ENCODE measurements at regions not wholly inside any gene's neighbourhood (a gene's known extent, or its start where the extent isn't known, plus 50 kb on each side); places are given as distances from the start of the nearest gene placed in this dataset.

- H3K36me3 ChIP-seq = no peaks in the 10 kb centered on the region
- DNase-seq (ENCODE audit: low spot score) = no peak
- H3K4me1 ChIP-seq (replicated peaks) = no peaks in the 10 kb centered on the region
- TF ChIP-seq POLR2A (IDR thresholded peaks at IDR 0.05) (no peak), CTCF (IDR thresholded peaks at IDR 0.05) (no peak), POLR2AphosphoS5 (IDR thresholded peaks at IDR 0.05) (no peak)
- no peaks in the 10 kb centered on the region for H3K9me3 ChIP-seq
- no peak overlapping the region for H3K4me3 ChIP-seq
- no peak overlapping the region for H3K27ac ChIP-seq
- no peaks in the 10 kb centered on the region for H3K27me3 ChIP-seq (replicated peaks; ENCODE audit: insufficient read depth)
- intact Hi-C loops (cut with DNase I) = no loop called here
Measured at GRCh38 chr12:41983856-41984255, 160.8 kb downstream of the GXYLT1 start.

- WGBS = 12% methylated on average over 1 of the region's 1 CpG
- H3K36me3 ChIP-seq = no peaks in the 10 kb centered on the region
- no peaks in the 10 kb centered on the region for H3K9me3 ChIP-seq
- H3K27me3 ChIP-seq (replicated peaks; ENCODE audit: insufficient read depth) = no peaks in the 10 kb centered on the region
- no peak for DNase-seq (ENCODE audit: low spot score)
- intact Hi-C loops (cut with DNase I) = no loop called here
- TF ChIP-seq POLR2A (IDR thresholded peaks at IDR 0.05) = no peak
- TF ChIP-seq POLR2AphosphoS5 (IDR thresholded peaks at IDR 0.05) = no peak
- TF ChIP-seq CTCF (IDR thresholded peaks at IDR 0.05) = no peak
- H3K4me3 ChIP-seq = no peak overlapping the region
- no peak overlapping the region for H3K27ac ChIP-seq
- no peaks in the 10 kb centered on the region for H3K4me1 ChIP-seq (replicated peaks)
Measured at GRCh38 chr12:41983394-41983793, 161.3 kb downstream of the GXYLT1 start.

GRCh38 chr12:41981758-41982157 lies 162.9 kb downstream of the GXYLT1 start:
- H3K27ac ChIP-seq = no peak overlapping the region

GRCh38 chr12:41981013-41981412 lies 163.7 kb downstream of the GXYLT1 start:
- H3K36me3 ChIP-seq = no peaks in the 10 kb centered on the region
- H3K27ac ChIP-seq = no peak overlapping the region
- TF ChIP-seq POLR2A (IDR thresholded peaks at IDR 0.05) = no peak
- no peak for TF ChIP-seq POLR2AphosphoS5 (IDR thresholded peaks at IDR 0.05)
- TF ChIP-seq CTCF (IDR thresholded peaks at IDR 0.05) = no peak
- H3K4me1 ChIP-seq (replicated peaks) = no peaks in the 10 kb centered on the region
- H3K27me3 ChIP-seq (replicated peaks; ENCODE audit: insufficient read depth) = no peaks in the 10 kb centered on the region
- WGBS = 70% methylated on average over 2 of the region's 2 CpGs
- intact Hi-C loops (cut with DNase I) = no loop called here
- no peak overlapping the region for H3K4me3 ChIP-seq
- DNase-seq (ENCODE audit: low spot score) = no peak
- H3K9me3 ChIP-seq = no peaks in the 10 kb centered on the region

More at GRCh38 chr12:41981758-41982157, 162.9 kb downstream of the GXYLT1 start:
- H3K27me3 ChIP-seq (replicated peaks; ENCODE audit: insufficient read depth) = no peaks in the 10 kb centered on the region
- WGBS = 54% methylated on average over 1 of the region's 1 CpG
- H3K4me3 ChIP-seq = no peak overlapping the region
- no peak for DNase-seq (ENCODE audit: low spot score)
- no peaks in the 10 kb centered on the region for H3K36me3 ChIP-seq
- no peaks in the 10 kb centered on the region for H3K4me1 ChIP-seq (replicated peaks)
- no peaks in the 10 kb centered on the region for H3K9me3 ChIP-seq
- TF ChIP-seq CTCF (IDR thresholded peaks at IDR 0.05) = no peak
- no peak for TF ChIP-seq POLR2A (IDR thresholded peaks at IDR 0.05)
- TF ChIP-seq POLR2AphosphoS5 (IDR thresholded peaks at IDR 0.05) = no peak
- intact Hi-C loops (cut with DNase I) = no loop called here

GRCh38 chr12:41980390-41980789 lies 164.3 kb downstream of the GXYLT1 start:
- TF ChIP-seq CTCF (IDR thresholded peaks at IDR 0.05) (no peak), POLR2AphosphoS5 (IDR thresholded peaks at IDR 0.05) (no peak), POLR2A (IDR thresholded peaks at IDR 0.05) (no peak)
- no peaks in the 10 kb centered on the region for H3K36me3 ChIP-seq
- H3K4me3 ChIP-seq = no peak overlapping the region
- WGBS = 69% methylated on average over 1 of the region's 1 CpG
- intact Hi-C loops (cut with DNase I) = no loop called here
- no peaks in the 10 kb centered on the region for H3K9me3 ChIP-seq
- H3K27ac ChIP-seq = no peak overlapping the region
- no peaks in the 10 kb centered on the region for H3K27me3 ChIP-seq (replicated peaks; ENCODE audit: insufficient read depth)
- DNase-seq (ENCODE audit: low spot score) = no peak
- H3K4me1 ChIP-seq (replicated peaks) = no peaks in the 10 kb centered on the region
